Mesendoderm (in vitro differentiated cells): ENCODE measurements at regions not wholly inside any gene's neighbourhood (a gene's known extent, or its start where the extent isn't known, plus 50 kb on each side); places are given as distances from the start of the nearest gene placed in this dataset.

Experiments
- DNase-seq: peaks from one replicate; pipeline ENCODE4 v3.0.0; 2013
- H2AK5ac ChIP-seq: 2 replicates; pipeline ENCODE4 v1.6.1; 2013; ENCODE audit warnings: low read length, inconsistent platforms
- H2BK120ac ChIP-seq: 2 replicates; pipeline ENCODE4 v1.6.1; 2013; ENCODE audit warnings: low read depth, mild to moderate bottlenecking, low read length, moderate library complexity, mixed read lengths
- H2BK15ac ChIP-seq: replicated peaks from 2 replicates; pipeline ENCODE4 v1.6.1; 2013; ENCODE audit warnings: low read depth, mild to moderate bottlenecking, moderate library complexity
- H2BK5ac ChIP-seq: 2 replicates; pipeline ENCODE4 v1.6.1; 2013; ENCODE audit warnings: low read length, inconsistent platforms
- H3K18ac ChIP-seq: 2 replicates; pipeline ENCODE4 v1.6.1; 2013; ENCODE audit warnings: mild to moderate bottlenecking, low read length, mixed read lengths
- H3K23ac ChIP-seq: one replicate; pipeline ENCODE4 v1.6.1; 2013; ENCODE audit warnings: low read length
- H3K27ac ChIP-seq: 2 replicates; pipeline ENCODE4 v1.5.1; 2013; ENCODE audit warnings: low read depth, mild to moderate bottlenecking, inconsistent platforms, low read length, moderate library complexity
- H3K27me3 ChIP-seq: 2 replicates; pipeline ENCODE4 v1.6.1; 2013; ENCODE audit warnings: low read length, control low read depth, mild to moderate bottlenecking, inconsistent platforms; ENCODE audit not compliant: insufficient read depth, poor library complexity
- H3K36me3 ChIP-seq: 2 replicates; pipeline ENCODE4 v1.6.1; 2013; ENCODE audit warnings: low read length, inconsistent platforms; ENCODE audit not compliant: control insufficient read depth, insufficient read depth
- H3K4ac ChIP-seq: one replicate; pipeline ENCODE4 v1.6.1; 2013; ENCODE audit warnings: low read depth, mild to moderate bottlenecking, low read length, moderate library complexity
- H3K4me1 ChIP-seq: 2 replicates; pipeline ENCODE4 v1.6.1; 2013; ENCODE audit warnings: low read depth, low read length, inconsistent platforms; ENCODE audit not compliant: control insufficient read depth
- H3K4me2 ChIP-seq: 2 replicates; pipeline ENCODE4 v1.6.1; 2013; ENCODE audit warnings: low read length
- H3K4me3 ChIP-seq: 2 replicates; pipeline ENCODE4 v1.5.1; 2013; ENCODE audit warnings: mild to moderate bottlenecking, low read length
- H3K56ac ChIP-seq: one replicate; pipeline ENCODE4 v1.6.1; 2013; ENCODE audit warnings: low read length
- H3K79me1 ChIP-seq: 2 replicates; pipeline ENCODE4 v1.6.1; 2013; ENCODE audit warnings: low read length, inconsistent platforms
- H3K79me2 ChIP-seq: 2 replicates; pipeline ENCODE4 v1.6.1; 2013; ENCODE audit warnings: mild to moderate bottlenecking, low read length; ENCODE audit not compliant: control insufficient read depth, insufficient read depth
- H3K9ac ChIP-seq: 2 replicates; pipeline ENCODE4 v1.6.1; 2013; ENCODE audit warnings: low read length, inconsistent platforms
- H4K5ac ChIP-seq: one replicate; pipeline ENCODE4 v1.6.1; 2013; ENCODE audit warnings: low read length
- H4K8ac ChIP-seq: one replicate; pipeline ENCODE4 v1.6.1; 2013; ENCODE audit warnings: low read depth, mild to moderate bottlenecking, control low read depth, low read length, moderate library complexity
- WGBS: extraction: QIAGEN DNeasy Blood & Tissue Kit; methylation state at CpG from one replicate; pipeline ENCODE4 v1.1.7; 2013; ENCODE audit warnings: low lambda C conversion rate, missing lambda C conversion rate; ENCODE audit not compliant: insufficient coverage; ENCODE audit errors: extremely low coverage; 5-methylcytosine and 5-hydroxymethylcytosine counted together

DNA sequence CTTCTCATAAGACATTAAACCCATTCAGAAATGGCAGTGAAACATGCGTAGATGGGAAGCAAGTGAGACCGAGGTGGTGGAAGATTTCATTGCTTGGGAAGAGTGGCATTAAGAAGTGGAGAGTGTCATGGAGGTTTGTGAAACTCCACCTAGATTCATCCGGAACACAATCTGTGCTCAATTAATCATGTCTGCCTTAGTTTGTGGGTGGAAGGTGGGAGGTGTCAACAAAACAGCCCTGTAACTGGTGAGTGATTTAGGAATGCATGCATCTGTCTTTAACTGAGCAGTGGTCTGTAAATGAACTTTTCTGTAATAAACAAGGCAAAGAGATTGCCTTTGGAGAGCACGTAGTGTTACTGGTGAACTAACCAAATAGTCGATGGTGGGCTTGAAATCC lies 113.7 kb downstream of the WNT5A start:
- H2BK15ac ChIP-seq, result no peak overlapping the region
- no peak overlapping the region for H3K4me2 ChIP-seq
- H3K27ac ChIP-seq, result no peak overlapping the region
- H3K4me1 ChIP-seq, result no peaks in the 10 kb centered on the region
- H2BK120ac ChIP-seq, result no peak overlapping the region
- H3K79me1 ChIP-seq, result no peaks in the 10 kb centered on the region
- H3K79me2 ChIP-seq, result no peaks in the 10 kb centered on the region
- no peak overlapping the region for H2BK5ac ChIP-seq
- no peak overlapping the region for H3K4me3 ChIP-seq
- H3K4ac ChIP-seq, result no peak overlapping the region
- H3K27me3 ChIP-seq, result no peaks in the 10 kb centered on the region
- H3K18ac ChIP-seq, result no peak overlapping the region
- H2AK5ac ChIP-seq, result no peak overlapping the region
- H4K8ac ChIP-seq, result no peak overlapping the region
- no peak for DNase-seq
- H3K9ac ChIP-seq, result no peak overlapping the region
- H3K56ac ChIP-seq, result no peak overlapping the region
- no CpG with 5 or more reads among the region's 5 CpGs for WGBS
- H3K36me3 ChIP-seq, result no peaks in the 10 kb centered on the region
- H3K23ac ChIP-seq, result no peak overlapping the region
- H4K5ac ChIP-seq, result no peak overlapping the region

DNA sequence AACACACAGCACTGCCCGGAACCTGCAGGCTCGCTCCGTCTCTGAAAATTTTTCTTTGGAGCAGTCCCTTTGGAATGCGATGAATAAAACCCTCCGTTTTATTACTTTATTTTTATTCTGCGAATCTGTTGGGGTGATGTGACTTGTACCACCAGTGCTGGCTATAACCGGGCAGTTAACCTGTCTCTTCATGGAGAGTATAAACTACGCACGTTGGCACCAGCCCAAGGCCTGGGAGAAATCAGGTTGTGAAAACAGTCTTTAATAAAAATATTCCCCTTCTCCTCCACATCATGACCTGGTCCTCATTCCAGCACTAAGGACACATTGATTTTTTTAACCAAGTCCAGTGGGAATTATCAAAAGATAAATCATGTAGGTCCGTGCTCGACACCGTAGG lies 116.8 kb downstream of the WNT5A start:
- Histone ChIP-seq H4K5ac (no peak overlapping the region), H2BK120ac (no peak overlapping the region), H3K4me2 (no peak overlapping the region), H2BK15ac (no peak overlapping the region), H3K79me1 (no peaks in the 10 kb centered on the region), H3K27me3 (no peaks in the 10 kb centered on the region), H3K4me1 (no peaks in the 10 kb centered on the region), H3K27ac (no peak overlapping the region), H3K23ac (no peak overlapping the region), H3K18ac (no peak overlapping the region), H3K79me2 (no peaks in the 10 kb centered on the region), H3K36me3 (no peaks in the 10 kb centered on the region), H3K4me3 (no peak overlapping the region), H4K8ac (no peak overlapping the region), H3K4ac (no peak overlapping the region), H3K9ac (no peak overlapping the region), H3K56ac (no peak overlapping the region), H2BK5ac (no peak overlapping the region), H2AK5ac (no peak overlapping the region)
- WGBS, result no CpG with 5 or more reads among the region's 12 CpGs
- DNase-seq, result no peak

GRCh38 chr3:55369141-55369847 lies 117.8 kb downstream of the WNT5A start:
- Histone ChIP-seq H3K4ac (no peak overlapping the region), H3K27ac (no peak overlapping the region), H3K4me1 (no peaks in the 10 kb centered on the region), H3K36me3 (no peaks in the 10 kb centered on the region), H3K18ac (no peak overlapping the region), H3K4me2 (no peak overlapping the region), H3K23ac (no peak overlapping the region), H3K4me3 (no peak overlapping the region), H4K8ac (no peak overlapping the region), H2BK5ac (no peak overlapping the region), H2BK15ac (no peak overlapping the region), H3K9ac (no peak overlapping the region), H3K79me2 (no peaks in the 10 kb centered on the region), H2BK120ac (no peak overlapping the region), H3K27me3 (no peaks in the 10 kb centered on the region), H3K56ac (no peak overlapping the region), H4K5ac (no peak overlapping the region), H2AK5ac (no peak overlapping the region), H3K79me1 (no peaks in the 10 kb centered on the region)
- no CpG with 5 or more reads among the region's 10 CpGs for WGBS
- no peak for DNase-seq

DNA sequence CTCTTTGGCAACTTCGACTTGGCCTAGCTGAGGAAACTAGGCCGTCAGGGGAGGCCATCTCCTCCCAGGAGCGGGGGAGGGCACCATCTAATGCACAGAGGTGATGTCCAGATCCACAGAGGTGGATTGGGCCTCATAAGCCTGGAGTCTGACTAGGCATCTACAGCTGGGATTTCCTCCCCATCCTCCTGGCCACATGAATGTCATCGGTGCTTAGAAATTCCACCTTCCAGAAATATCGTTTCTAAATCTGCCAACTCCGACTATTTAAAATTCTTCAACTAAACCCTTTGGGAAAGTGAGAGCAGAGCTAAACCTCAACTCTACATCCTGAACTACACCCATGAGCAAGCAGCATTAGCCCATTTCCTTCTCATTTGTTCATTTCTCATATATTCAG lies 118.7 kb downstream of the WNT5A start:
- H3K4me1 ChIP-seq, result no peaks in the 10 kb centered on the region
- H3K4me2 ChIP-seq, result no peak overlapping the region
- no peak overlapping the region for H3K18ac ChIP-seq
- H2AK5ac ChIP-seq, result no peak overlapping the region
- H3K27me3 ChIP-seq, result no peaks in the 10 kb centered on the region
- no peak overlapping the region for H3K4me3 ChIP-seq
- no peak overlapping the region for H3K56ac ChIP-seq
- no peak overlapping the region for H4K8ac ChIP-seq
- H4K5ac ChIP-seq, result no peak overlapping the region
- no peak for DNase-seq
- H2BK120ac ChIP-seq, result no peak overlapping the region
- H3K4ac ChIP-seq, result no peak overlapping the region
- H2BK5ac ChIP-seq, result no peak overlapping the region
- no peak overlapping the region for H3K9ac ChIP-seq
- H3K23ac ChIP-seq, result no peak overlapping the region
- no peaks in the 10 kb centered on the region for H3K79me2 ChIP-seq
- no peak overlapping the region for H2BK15ac ChIP-seq
- 100% methylated on average over 2 of the region's 6 CpGs for WGBS
- H3K79me1 ChIP-seq, result no peaks in the 10 kb centered on the region
- no peak overlapping the region for H3K27ac ChIP-seq
- H3K36me3 ChIP-seq, result no peaks in the 10 kb centered on the region

DNA sequence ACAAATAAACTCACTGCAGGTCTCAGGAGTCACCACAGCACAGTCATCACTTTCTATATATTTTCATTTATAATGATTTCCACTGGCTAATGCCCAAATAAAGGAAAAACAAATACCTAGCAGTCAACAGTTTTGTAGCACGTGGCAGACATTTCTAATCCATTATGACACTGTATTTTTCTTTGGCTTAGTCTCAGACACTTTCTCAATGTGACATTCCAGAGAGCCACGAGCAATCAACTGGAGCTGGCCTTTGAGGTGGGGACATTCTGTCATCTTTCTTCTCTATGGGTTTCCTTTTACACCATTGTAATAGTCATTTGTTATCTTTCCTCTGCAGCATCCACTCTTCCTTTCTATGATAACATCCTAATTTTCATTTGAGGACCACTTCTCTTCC lies 119.7 kb downstream of the WNT5A start:
- Histone ChIP-seq H3K79me1 (no peaks in the 10 kb centered on the region), H3K4me2 (no peak overlapping the region), H4K8ac (no peak overlapping the region), H2AK5ac (no peak overlapping the region), H3K4me1 (no peaks in the 10 kb centered on the region), H2BK5ac (no peak overlapping the region), H3K27me3 (no peaks in the 10 kb centered on the region), H3K4me3 (no peak overlapping the region), H3K23ac (no peak overlapping the region), H2BK15ac (no peak overlapping the region), H3K18ac (no peak overlapping the region), H3K79me2 (no peaks in the 10 kb centered on the region), H2BK120ac (no peak overlapping the region), H3K9ac (no peak overlapping the region), H4K5ac (no peak overlapping the region), H3K36me3 (no peaks in the 10 kb centered on the region), H3K56ac (no peak overlapping the region), H3K4ac (no peak overlapping the region), H3K27ac (no peak overlapping the region)
- no peak for DNase-seq
- no CpG with 5 or more reads among the region's 2 CpGs for WGBS

DNA sequence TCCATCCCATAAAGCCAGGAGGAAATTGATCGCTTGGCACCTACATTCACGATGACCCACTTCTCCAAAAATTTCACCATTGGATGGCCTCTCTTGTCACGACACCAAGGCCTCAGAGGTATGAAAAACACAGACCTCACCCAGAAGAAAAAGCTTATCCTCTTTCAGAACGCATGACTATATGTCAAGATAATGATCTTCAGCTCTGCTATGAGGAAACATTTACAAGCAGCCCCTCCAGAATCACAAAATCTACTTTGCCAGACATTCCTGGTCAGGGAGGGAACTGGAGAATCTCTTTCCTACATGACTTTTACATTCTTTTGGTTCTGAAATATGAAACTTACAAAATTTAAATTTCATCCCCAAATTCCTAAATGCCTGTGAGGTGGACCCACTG lies 122.7 kb downstream of the WNT5A start:
- Histone ChIP-seq H3K27ac (no peak overlapping the region), H3K79me2 (no peaks in the 10 kb centered on the region), H2BK120ac (no peak overlapping the region), H2BK5ac (no peak overlapping the region), H3K4ac (no peak overlapping the region), H3K18ac (no peak overlapping the region), H3K9ac (no peak overlapping the region), H3K36me3 (no peaks in the 10 kb centered on the region), H3K27me3 (no peaks in the 10 kb centered on the region), H4K5ac (no peak overlapping the region), H3K23ac (no peak overlapping the region), H3K79me1 (no peaks in the 10 kb centered on the region), H3K4me2 (no peak overlapping the region), H3K4me1 (no peaks in the 10 kb centered on the region), H2AK5ac (no peak overlapping the region), H2BK15ac (no peak overlapping the region), H4K8ac (no peak overlapping the region), H3K56ac (no peak overlapping the region), H3K4me3 (no peak overlapping the region)
- DNase-seq, result no peak
- no CpG with 5 or more reads among the region's 4 CpGs for WGBS
